ENCODE measurements at regions not wholly inside any gene's neighbourhood (a gene's known extent, or its start where the extent isn't known, plus 50 kb on each side); places are given as distances from the start of the nearest gene placed in this dataset.

- Histone ChIP-seq H3K4me1 (ENCODE audit: control insufficient read depth in 3 of 3, insufficient read depth in 2 of 3, low read depth in 1 of 3, low read length in 2 of 3) (no peaks in the 10 kb centered on the region), H3K4me3 (ENCODE audit: low read depth in 1 of 3, low read length in 3 of 3) (no peak overlapping the region), H3K27me3 (ENCODE audit: control insufficient read depth in 3 of 3, insufficient read depth in 3 of 3, low read length in 3 of 3) (no peaks in the 10 kb centered on the region), H3K27ac (ENCODE audit: low read depth in 1 of 3, low read length in 2 of 3) (no peak overlapping the region), H3K9me3 (ENCODE audit: control insufficient read depth in 2 of 2, insufficient read depth in 1 of 2, low read depth in 1 of 2, low read length in 1 of 2) (peaks cover 0 to 1% of the 10 kb centered on the region in 2 donors), H3K36me3 (ENCODE audit: control insufficient read depth in 3 of 3, insufficient read depth in 2 of 3, low read depth in 1 of 3, low read length in 3 of 3) (no peaks in the 10 kb centered on the region)
- DNase-seq = no peak
- 86 to 89% (median 87%) methylated on average over 1 of the region's 1 CpG for WGBS, 3 donors
- no peak for FAIRE-seq
Observed at GRCh38 chr5:53321073-53321472, 159.4 kb upstream of the FST start.

- H3K27me3 ChIP-seq (ENCODE audit: control insufficient read depth in 3 of 3, insufficient read depth in 3 of 3, low read length in 3 of 3) = no peaks in the 10 kb centered on the region
- H3K4me1 ChIP-seq (ENCODE audit: control insufficient read depth in 3 of 3, insufficient read depth in 2 of 3, low read depth in 1 of 3, low read length in 2 of 3) = no peaks in the 10 kb centered on the region
- no peak overlapping the region for H3K27ac ChIP-seq (ENCODE audit: low read depth in 1 of 3, low read length in 2 of 3)
- DNase-seq (no peak), FAIRE-seq (no peak)
- no peaks in the 10 kb centered on the region for H3K9me3 ChIP-seq (ENCODE audit: control insufficient read depth in 2 of 2, insufficient read depth in 1 of 2, low read depth in 1 of 2, low read length in 1 of 2)
- 87 to 90% (median 88%) methylated on average over 2 of the region's 2 CpGs for WGBS, 3 donors
- H3K36me3 ChIP-seq (ENCODE audit: control insufficient read depth in 3 of 3, insufficient read depth in 2 of 3, low read depth in 1 of 3, low read length in 3 of 3) = no peaks in the 10 kb centered on the region
- no peak overlapping the region for H3K4me3 ChIP-seq (ENCODE audit: low read depth in 1 of 3, low read length in 3 of 3)
Observed at GRCh38 chr5:53321721-53322120, 158.7 kb upstream of the FST start.

- DNase-seq (no peak), FAIRE-seq (no peak)
- Histone ChIP-seq H3K36me3 (ENCODE audit: control insufficient read depth in 3 of 3, insufficient read depth in 2 of 3, low read depth in 1 of 3, low read length in 3 of 3) (no peaks in the 10 kb centered on the region), H3K27me3 (ENCODE audit: control insufficient read depth in 3 of 3, insufficient read depth in 3 of 3, low read length in 3 of 3) (no peaks in the 10 kb centered on the region), H3K4me3 (ENCODE audit: low read depth in 1 of 3, low read length in 3 of 3) (no peak overlapping the region), H3K4me1 (ENCODE audit: control insufficient read depth in 3 of 3, insufficient read depth in 2 of 3, low read depth in 1 of 3, low read length in 2 of 3) (no peaks in the 10 kb centered on the region), H3K9me3 (ENCODE audit: control insufficient read depth in 2 of 2, insufficient read depth in 1 of 2, low read depth in 1 of 2, low read length in 1 of 2) (no peaks in the 10 kb centered on the region), H3K27ac (ENCODE audit: low read depth in 1 of 3, low read length in 2 of 3) (no peak overlapping the region)
- WGBS, 3 donors = 39 to 57% (median 43%) methylated on average over 1 of the region's 1 CpG
Observed at GRCh38 chr5:53322257-53322656, 158.2 kb upstream of the FST start.

GRCh38 chr5:53323511-53323910, 156.9 kb upstream of the FST start:
- no peaks in the 10 kb centered on the region for H3K36me3 ChIP-seq (ENCODE audit: control insufficient read depth in 3 of 3, insufficient read depth in 2 of 3, low read depth in 1 of 3, low read length in 3 of 3)
- no peaks in the 10 kb centered on the region for H3K9me3 ChIP-seq (ENCODE audit: control insufficient read depth in 2 of 2, insufficient read depth in 1 of 2, low read depth in 1 of 2, low read length in 1 of 2)
- no peaks in the 10 kb centered on the region for H3K27me3 ChIP-seq (ENCODE audit: control insufficient read depth in 3 of 3, insufficient read depth in 3 of 3, low read length in 3 of 3)
- WGBS, 3 donors = 89 to 96% (median 94%) methylated on average over 2 of the region's 2 CpGs
- no peaks in the 10 kb centered on the region for H3K4me1 ChIP-seq (ENCODE audit: control insufficient read depth in 3 of 3, insufficient read depth in 2 of 3, low read depth in 1 of 3, low read length in 2 of 3)
- H3K27ac ChIP-seq (ENCODE audit: low read depth in 1 of 3, low read length in 2 of 3) = no peak overlapping the region
- no peak overlapping the region for H3K4me3 ChIP-seq (ENCODE audit: low read depth in 1 of 3, low read length in 3 of 3)
- DNase-seq = no peak
- no peak for FAIRE-seq

GRCh38 chr5:53323943-53324642, 156.3 kb upstream of the FST start:
- FAIRE-seq = no peak
- no peaks in the 10 kb centered on the region for H3K4me1 ChIP-seq (ENCODE audit: control insufficient read depth in 3 of 3, insufficient read depth in 2 of 3, low read depth in 1 of 3, low read length in 2 of 3)
- WGBS, 3 donors = 65 to 86% (median 67%) methylated on average over 1 of the region's 1 CpG

GRCh38 chr5:53326424-53327153, 153.8 kb upstream of the FST start:
- FAIRE-seq (no peak), DNase-seq (no peak)
- no peak overlapping the region for H3K4me3 ChIP-seq (ENCODE audit: low read depth in 1 of 3, low read length in 3 of 3)
- no peaks in the 10 kb centered on the region for H3K36me3 ChIP-seq (ENCODE audit: control insufficient read depth in 3 of 3, insufficient read depth in 2 of 3, low read depth in 1 of 3, low read length in 3 of 3)
- H3K27me3 ChIP-seq (ENCODE audit: control insufficient read depth in 3 of 3, insufficient read depth in 3 of 3, low read length in 3 of 3) = no peaks in the 10 kb centered on the region
- no peak overlapping the region for H3K27ac ChIP-seq (ENCODE audit: low read depth in 1 of 3, low read length in 2 of 3)
- H3K9me3 ChIP-seq (ENCODE audit: control insufficient read depth in 2 of 2, insufficient read depth in 1 of 2, low read depth in 1 of 2, low read length in 1 of 2) = no peaks in the 10 kb centered on the region
- 73 to 82% (median 74%) methylated on average over 7 of the region's 7 CpGs for whole genome bisulfite sequencing, 3 donors
- no peaks in the 10 kb centered on the region for H3K4me1 ChIP-seq (ENCODE audit: control insufficient read depth in 3 of 3, insufficient read depth in 2 of 3, low read depth in 1 of 3, low read length in 2 of 3)

More at GRCh38 chr5:53323943-53324642, 156.3 kb upstream of the FST start:
- H3K27ac ChIP-seq (ENCODE audit: low read depth in 1 of 3, low read length in 2 of 3) = no peak overlapping the region
- H3K27me3 ChIP-seq (ENCODE audit: control insufficient read depth in 3 of 3, insufficient read depth in 3 of 3, low read length in 3 of 3) = no peaks in the 10 kb centered on the region
- H3K4me3 ChIP-seq (ENCODE audit: low read depth in 1 of 3, low read length in 3 of 3) = no peak overlapping the region
- no peaks in the 10 kb centered on the region for H3K9me3 ChIP-seq (ENCODE audit: control insufficient read depth in 2 of 2, insufficient read depth in 1 of 2, low read depth in 1 of 2, low read length in 1 of 2)
- no peak for DNase-seq
- no peaks in the 10 kb centered on the region for H3K36me3 ChIP-seq (ENCODE audit: control insufficient read depth in 3 of 3, insufficient read depth in 2 of 3, low read depth in 1 of 3, low read length in 3 of 3)

- Histone ChIP-seq H3K27me3 (ENCODE audit: control insufficient read depth in 3 of 3, insufficient read depth in 3 of 3, low read length in 3 of 3) (no peaks in the 10 kb centered on the region), H3K36me3 (ENCODE audit: control insufficient read depth in 3 of 3, insufficient read depth in 2 of 3, low read depth in 1 of 3, low read length in 3 of 3) (no peaks in the 10 kb centered on the region), H3K9me3 (ENCODE audit: control insufficient read depth in 2 of 2, insufficient read depth in 1 of 2, low read depth in 1 of 2, low read length in 1 of 2) (no peaks in the 10 kb centered on the region), H3K27ac (ENCODE audit: low read depth in 1 of 3, low read length in 2 of 3) (no peak overlapping the region), H3K4me1 (ENCODE audit: control insufficient read depth in 3 of 3, insufficient read depth in 2 of 3, low read depth in 1 of 3, low read length in 2 of 3) (no peaks in the 10 kb centered on the region), H3K4me3 (ENCODE audit: low read depth in 1 of 3, low read length in 3 of 3) (no peak overlapping the region)
- WGBS, 3 donors = 77 to 81% (median 77%) methylated on average over 2 of the region's 2 CpGs
- no peak for FAIRE-seq
- no peak for DNase-seq
Observed at GRCh38 chr5:53327811-53328334, 152.6 kb upstream of the FST start.

GRCh38 chr5:53330491-53330890, 149.9 kb upstream of the FST start:
- H3K4me1 ChIP-seq (ENCODE audit: control insufficient read depth in 3 of 3, insufficient read depth in 2 of 3, low read depth in 1 of 3, low read length in 2 of 3) = no peaks in the 10 kb centered on the region
- FAIRE-seq (no peak), DNase-seq (no peak)
- H3K4me3 ChIP-seq (ENCODE audit: low read depth in 1 of 3, low read length in 3 of 3) = no peak overlapping the region
- 50 to 67% (median 64%) methylated on average over 2 of the region's 2 CpGs for WGBS, 3 donors
- H3K27ac ChIP-seq (ENCODE audit: low read depth in 1 of 3, low read length in 2 of 3) = no peak overlapping the region
- H3K27me3 ChIP-seq (ENCODE audit: control insufficient read depth in 3 of 3, insufficient read depth in 3 of 3, low read length in 3 of 3) = no peaks in the 10 kb centered on the region
- no peaks in the 10 kb centered on the region for H3K9me3 ChIP-seq (ENCODE audit: control insufficient read depth in 2 of 2, insufficient read depth in 1 of 2, low read depth in 1 of 2, low read length in 1 of 2)
- H3K36me3 ChIP-seq (ENCODE audit: control insufficient read depth in 3 of 3, insufficient read depth in 2 of 3, low read depth in 1 of 3, low read length in 3 of 3) = no peaks in the 10 kb centered on the region
